GM20000 (cell line): ENCODE measurements at regions not wholly inside any gene's neighbourhood (a gene's known extent, or its start where the extent isn't known, plus 50 kb on each side); places are given as distances from the start of the nearest gene placed in this dataset.

ENCODE experiments used
- DNase-seq: peaks from one replicate; pipeline ENCODE4 v3.0.0; 2012; ENCODE audit warnings: low spot score
- CTCF ChIP-seq: IDR thresholded peaks from 2 replicates; pipeline ENCODE4 v1.5.1; 2012; ENCODE audit warnings: mild to moderate bottlenecking, control low read depth; ENCODE audit errors: extremely low read depth, missing control alignments

- no peak for TF ChIP-seq CTCF
- no peak for DNase-seq
Observed at GRCh38 chr4:138090918-138091676, 151.1 kb downstream of the SLC7A11 start.

- peak; percentile 88 for DNase-seq
- peak; percentile 58 for TF ChIP-seq CTCF
Observed at GRCh38 chr4:138090150-138090917, 151.8 kb downstream of the SLC7A11 start.

- no peak for DNase-seq
- TF ChIP-seq CTCF = no peak
Observed at GRCh38 chr4:138088449-138089208, 153.5 kb downstream of the SLC7A11 start.

- DNase-seq = no peak
- TF ChIP-seq CTCF = no peak
Observed at GRCh38 chr4:138087066-138087719, 155.0 kb downstream of the SLC7A11 start.

GRCh38 chr4:138086611-138087041, 155.5 kb downstream of the SLC7A11 start:
- DNase-seq = no peak

GRCh38 chr4:138085736-138086305, 156.3 kb downstream of the SLC7A11 start:
- DNase-seq = no peak
- no peak for TF ChIP-seq CTCF

More at GRCh38 chr4:138086611-138087041, 155.5 kb downstream of the SLC7A11 start:
- TF ChIP-seq CTCF = no peak
